ENCODE measurements at regions not wholly inside any gene's neighbourhood (a gene's known extent, or its start where the extent isn't known, plus 50 kb on each side); places are given as distances from the start of the nearest gene placed in this dataset.

DNA sequence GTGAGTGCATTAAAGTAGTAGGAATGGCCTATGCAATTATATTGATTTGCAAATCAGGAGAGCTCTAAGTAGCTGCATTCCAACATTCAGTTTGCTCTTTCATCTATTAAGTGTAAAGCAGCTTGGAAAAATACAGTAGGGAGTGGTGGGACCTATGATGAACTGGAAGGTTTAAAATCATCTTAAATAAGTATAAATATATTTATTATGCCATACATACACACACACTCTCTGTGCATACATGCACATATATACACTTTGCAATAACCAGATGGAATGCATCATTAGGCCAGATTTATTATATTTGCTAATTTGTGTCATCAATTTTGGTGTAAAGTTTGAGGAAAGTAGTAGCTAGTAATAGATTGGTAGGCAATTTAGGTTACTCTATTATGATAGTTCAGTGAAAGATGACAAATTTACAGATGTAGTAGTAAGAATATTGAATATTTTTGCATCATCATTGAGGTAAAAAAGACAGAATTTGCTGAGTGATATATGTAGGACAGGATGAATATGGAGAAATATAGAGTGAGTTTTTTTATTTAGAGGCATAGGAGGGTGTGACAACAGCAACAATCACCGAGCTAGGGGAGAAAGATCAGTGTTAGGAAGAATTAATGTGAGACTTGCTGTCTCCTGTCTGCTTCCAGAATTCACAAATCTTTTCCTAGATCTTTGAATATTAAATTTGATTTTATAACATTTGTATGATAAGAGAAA is 961.0 kb upstream of the CDH2 start:
- TF ChIP-seq CREB5 (CRISPR knock-in tag; IDR thresholded peaks at IDR 0.05; ENCODE audit: low read depth) (no peak), PATZ1 (CRISPR knock-in tag; IDR thresholded peaks at IDR 0.05; ENCODE audit: borderline replicate concordance) (no peak), ISL1 (CRISPR knock-in tag; IDR thresholded peaks at IDR 0.05) (no peak), ZFP3 (CRISPR knock-in tag; IDR thresholded peaks at IDR 0.05) (no peak)

Data from SK-N-SH treated with all-trans-retinoic acid at 6 μM for 48 hours (cell line).